Activated T-cell treated with anti-CD3 and anti-CD28 coated beads for 48 hours (primary cell): ENCODE measurements at regions not wholly inside any gene's neighbourhood (a gene's known extent, or its start where the extent isn't known, plus 50 kb on each side); places are given as distances from the start of the nearest gene placed in this dataset.
"Not testable (repeated sequence)": the region's sequence is repeated elsewhere in the genome, so short reads cannot be mapped to it uniquely, and the experiment has no call there.

Source experiments
- DNase-seq: peaks from one replicate; pipeline ENCODE4 v3.0.0-alpha.2; 2020; ENCODE audit warnings: low read depth

- DNase-seq: not testable (repeated sequence)
Measured at GRCh38 chr1:120664376-120665249, 59.1 kb upstream of the NBPF26 start.

DNA sequence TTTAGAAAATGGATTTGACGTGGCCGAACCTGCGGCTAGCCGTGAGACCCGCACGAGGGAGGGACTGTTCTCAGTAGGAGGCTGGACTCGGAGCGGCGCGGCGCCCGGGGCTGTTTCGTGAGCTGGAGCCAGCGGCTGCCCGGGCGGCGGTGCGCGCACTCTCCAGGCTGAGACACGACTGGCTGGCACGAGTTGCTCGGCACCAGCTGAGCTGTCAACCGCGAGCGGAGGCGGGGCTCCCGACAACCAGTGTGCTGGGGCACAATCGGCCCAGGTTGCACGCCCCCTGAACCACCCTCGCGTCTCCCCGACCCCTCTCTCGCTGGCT, 58.5 kb upstream of the NBPF26 start:
- peak; percentile 0 for DNase-seq

GRCh38 chr1:120668187-120668586, 55.6 kb upstream of the NBPF26 start:
- DNase-seq: not testable (repeated sequence)
